DOHH2 (cell line): ENCODE measurements at regions not wholly inside any gene's neighbourhood (a gene's known extent, or its start where the extent isn't known, plus 50 kb on each side); places are given as distances from the start of the nearest gene placed in this dataset.
"Not testable (repeated sequence)": the region's sequence is repeated elsewhere in the genome, so short reads cannot be mapped to it uniquely, and the experiment has no call there.

ENCODE experiments used
- H3F3A ChIP-seq: fragments of 200-600 bp; sonication (generic), shearing (Covaris generic); 2 replicates; pipeline ENCODE4 v1.6.0; 2016; ENCODE audit warnings: antibody characterized with exemption, mild to moderate bottlenecking; ENCODE audit not compliant: control insufficient read depth, insufficient read depth
- H3K27ac ChIP-seq: fragments of 200-600 bp; sonication (generic); 2 replicates; pipeline ENCODE4 v1.5.1; 2014; ENCODE audit warnings: low read depth, mild to moderate bottlenecking, low read length, moderate library complexity
- H3K27me3 ChIP-seq: fragments of 200-600 bp; sonication (generic); 2 replicates; pipeline ENCODE4 v1.6.1; 2014; ENCODE audit warnings: mild to moderate bottlenecking, low read length, mixed read lengths; ENCODE audit not compliant: control insufficient read depth
- H3K36me3 ChIP-seq: fragments of 200-600 bp; sonication (generic); 2 replicates; pipeline ENCODE4 v1.6.1; 2014; ENCODE audit warnings: mild to moderate bottlenecking, low read length, moderate library complexity, mixed read lengths; ENCODE audit not compliant: control insufficient read depth
- H3K4me1 ChIP-seq: fragments of 200-600 bp; sonication (generic); 2 replicates; pipeline ENCODE4 v1.6.1; 2014; ENCODE audit warnings: mild to moderate bottlenecking, low read length, mixed read lengths; ENCODE audit not compliant: control insufficient read depth
- H3K4me2 ChIP-seq: fragments of 200-600 bp; sonication (generic); 2 replicates; pipeline ENCODE4 v1.6.0; 2014; ENCODE audit warnings: mild to moderate bottlenecking, low read length, moderate library complexity
- H3K4me3 ChIP-seq: fragments of 200-600 bp; sonication (generic); 2 replicates; pipeline ENCODE4 v1.5.1; 2014; ENCODE audit warnings: mild to moderate bottlenecking, low read length, mixed read lengths
- H3K79me2 ChIP-seq: fragments of 200-600 bp; sonication (generic); 2 replicates; pipeline ENCODE4 v1.6.1; 2014; ENCODE audit warnings: mild to moderate bottlenecking, low read length, mixed read lengths; ENCODE audit not compliant: control insufficient read depth
- H3K9me2 ChIP-seq: fragments of 200-600 bp; sonication (generic); replicated peaks from 2 replicates; pipeline ENCODE4 v1.6.1; 2014; ENCODE audit warnings: mild to moderate bottlenecking, low read length, mixed read lengths; ENCODE audit not compliant: control insufficient read depth
- H3K9me3 ChIP-seq: fragments of 200-600 bp; sonication (generic); 2 replicates; pipeline ENCODE4 v1.6.1; 2014; ENCODE audit warnings: antibody characterized with exemption, low read length, mixed read lengths; ENCODE audit not compliant: control insufficient read depth, insufficient read depth
- H4K20me1 ChIP-seq: fragments of 200-600 bp; sonication (generic); 2 replicates; pipeline ENCODE4 v1.6.0; 2014; ENCODE audit warnings: low read depth, mild to moderate bottlenecking, antibody characterized with exemption, low read length, moderate library complexity; ENCODE audit not compliant: control insufficient read depth, insufficient read depth
- EZH2phosphoT487 ChIP-seq: fragments of 200-600 bp; sonication (generic); IDR thresholded peaks from 2 replicates; pipeline ENCODE4 v1.6.1; 2017; ENCODE audit warnings: borderline replicate concordance, mild to moderate bottlenecking, antibody characterized with exemption, low read length, moderate library complexity, mixed read lengths
- TF ChIP-seq, protein P1 (sequence below): fragments of 200-600 bp; sonication (generic); IDR thresholded peaks from one replicate; pipeline ENCODE4 v1.5.1; 2014; ENCODE audit warnings: antibody characterized with exemption, mild to moderate bottlenecking, low read depth, low read length; ENCODE audit not compliant: poor library complexity, severe bottlenecking

DNA sequence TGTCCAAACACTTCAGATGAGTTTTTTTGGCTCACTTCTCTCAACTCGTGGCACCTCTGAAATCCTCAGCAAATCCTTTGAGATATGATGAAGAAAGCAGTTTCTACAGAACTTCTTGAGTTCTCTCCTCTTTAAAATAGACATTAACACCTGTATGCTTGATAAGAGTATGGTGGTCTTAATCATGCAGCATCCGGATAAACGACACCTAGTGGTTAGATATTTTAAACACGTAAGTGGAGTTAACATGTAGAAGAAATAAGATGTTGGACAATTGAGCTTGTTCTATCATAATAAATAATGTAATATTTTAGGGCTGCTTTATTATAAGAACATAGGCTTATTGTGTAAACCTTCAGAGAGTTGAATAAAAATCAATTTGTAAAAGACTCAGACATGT lies 324.8 kb downstream of the CYLC2 start:
- H3K27me3 ChIP-seq: no peaks in the 10 kb centered on the region
- H3K36me3 ChIP-seq: no peaks in the 10 kb centered on the region
- no peak overlapping the region for H3K4me3 ChIP-seq
- H3K4me1 ChIP-seq: no peaks in the 10 kb centered on the region
- no peaks in the 10 kb centered on the region for H3K9me2 ChIP-seq
- no peaks in the 10 kb centered on the region for H3K9me3 ChIP-seq
- H3K79me2 ChIP-seq: no peaks in the 10 kb centered on the region
- H4K20me1 ChIP-seq: no peaks in the 10 kb centered on the region
- H3K4me2 ChIP-seq: no peak overlapping the region
- no peaks in the 10 kb centered on the region for H3F3A ChIP-seq
- TF ChIP-seq EZH2phosphoT487: no peak
- TF ChIP-seq, protein P1, sequence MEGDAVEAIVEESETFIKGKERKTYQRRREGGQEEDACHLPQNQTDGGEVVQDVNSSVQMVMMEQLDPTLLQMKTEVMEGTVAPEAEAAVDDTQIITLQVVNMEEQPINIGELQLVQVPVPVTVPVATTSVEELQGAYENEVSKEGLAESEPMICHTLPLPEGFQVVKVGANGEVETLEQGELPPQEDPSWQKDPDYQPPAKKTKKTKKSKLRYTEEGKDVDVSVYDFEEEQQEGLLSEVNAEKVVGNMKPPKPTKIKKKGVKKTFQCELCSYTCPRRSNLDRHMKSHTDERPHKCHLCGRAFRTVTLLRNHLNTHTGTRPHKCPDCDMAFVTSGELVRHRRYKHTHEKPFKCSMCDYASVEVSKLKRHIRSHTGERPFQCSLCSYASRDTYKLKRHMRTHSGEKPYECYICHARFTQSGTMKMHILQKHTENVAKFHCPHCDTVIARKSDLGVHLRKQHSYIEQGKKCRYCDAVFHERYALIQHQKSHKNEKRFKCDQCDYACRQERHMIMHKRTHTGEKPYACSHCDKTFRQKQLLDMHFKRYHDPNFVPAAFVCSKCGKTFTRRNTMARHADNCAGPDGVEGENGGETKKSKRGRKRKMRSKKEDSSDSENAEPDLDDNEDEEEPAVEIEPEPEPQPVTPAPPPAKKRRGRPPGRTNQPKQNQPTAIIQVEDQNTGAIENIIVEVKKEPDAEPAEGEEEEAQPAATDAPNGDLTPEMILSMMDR: peak; percentile 56
- no peak overlapping the region for H3K27ac ChIP-seq

DNA sequence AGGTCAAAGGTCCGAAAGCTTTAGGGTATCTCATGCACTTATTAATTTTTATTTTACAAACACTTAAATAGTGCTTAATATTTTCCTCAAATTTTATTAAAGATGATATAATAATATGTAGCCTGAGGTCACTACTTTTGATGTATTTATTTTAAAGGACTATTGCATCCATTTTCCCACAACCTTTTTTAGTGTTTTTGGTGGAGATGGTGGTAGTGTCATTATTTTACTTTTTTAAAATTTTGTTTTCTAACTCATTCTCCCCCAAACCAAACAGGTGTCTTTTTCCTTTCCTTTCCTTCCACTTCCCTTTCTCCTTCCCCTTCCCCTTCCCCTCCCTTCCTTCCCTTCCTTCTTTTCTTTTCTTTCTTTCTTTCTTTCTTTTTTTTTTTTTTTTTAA lies 328.6 kb downstream of the CYLC2 start:
- H3K27me3 ChIP-seq: no peaks in the 10 kb centered on the region
- no peaks in the 10 kb centered on the region for H3K79me2 ChIP-seq
- no peaks in the 10 kb centered on the region for H3K36me3 ChIP-seq
- no peaks in the 10 kb centered on the region for H3K4me1 ChIP-seq
- H3K4me3 ChIP-seq: no peak overlapping the region
- no peaks in the 10 kb centered on the region for H3K9me2 ChIP-seq
- H3K9me3 ChIP-seq: no peaks in the 10 kb centered on the region
- no peak overlapping the region for H3K27ac ChIP-seq
- no peaks in the 10 kb centered on the region for H3F3A ChIP-seq
- H4K20me1 ChIP-seq: no peaks in the 10 kb centered on the region
- H3K4me2 ChIP-seq: no peak overlapping the region
- TF ChIP-seq, protein P1: no peak
- no peak for TF ChIP-seq EZH2phosphoT487

DNA sequence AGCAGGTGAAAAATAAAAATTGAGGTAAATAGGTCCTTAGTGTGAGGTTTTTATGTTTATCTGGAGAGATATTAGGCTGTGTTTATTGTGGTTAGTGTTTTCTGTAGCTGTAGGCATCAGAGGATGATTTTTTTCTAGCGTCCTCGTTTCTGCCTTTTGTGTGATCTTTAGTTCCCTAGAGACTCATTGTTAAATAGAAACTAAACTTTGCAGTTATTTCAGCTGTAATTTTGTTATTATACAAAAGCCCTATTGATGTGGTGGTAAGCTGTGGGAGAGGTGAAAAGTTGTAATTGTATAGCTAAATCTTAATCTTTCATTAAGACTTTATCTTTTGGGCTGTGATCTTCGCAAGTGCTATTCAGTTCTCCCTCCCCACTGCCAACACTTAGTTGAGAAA lies 340.3 kb downstream of the CYLC2 start:
- Histone ChIP-seq H3K36me3 (no peaks in the 10 kb centered on the region), H3K27me3 (no peaks in the 10 kb centered on the region), H3K9me3 (no peaks in the 10 kb centered on the region), H3K4me1 (no peaks in the 10 kb centered on the region), H3F3A (no peaks in the 10 kb centered on the region), H3K27ac (no peak overlapping the region), H4K20me1 (no peaks in the 10 kb centered on the region), H3K79me2 (no peaks in the 10 kb centered on the region), H3K9me2 (no peaks in the 10 kb centered on the region), H3K4me3 (no peak overlapping the region), H3K4me2 (no peak overlapping the region)
- no peak for TF ChIP-seq EZH2phosphoT487
- TF ChIP-seq, protein P1: no peak

DNA sequence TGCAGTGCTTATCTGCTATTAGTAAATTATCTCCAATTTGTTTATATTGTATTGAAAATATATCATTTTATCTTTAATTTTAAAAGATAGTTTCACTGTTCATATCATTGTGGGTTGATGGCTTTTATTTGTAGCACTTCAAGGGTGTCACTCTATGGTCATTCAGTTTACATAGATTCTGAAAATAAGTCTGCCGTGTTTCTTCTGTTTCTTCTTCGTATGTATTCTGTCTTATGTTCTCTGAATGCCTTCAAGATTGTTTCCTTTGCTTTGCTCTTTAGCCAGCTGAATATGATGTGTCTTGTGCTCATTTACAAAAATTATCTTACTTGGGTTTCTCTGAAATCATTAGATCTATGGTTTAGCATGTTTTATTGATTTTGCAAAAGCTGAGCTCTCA lies 359.9 kb downstream of the CYLC2 start:
- Histone ChIP-seq H3F3A (no peaks in the 10 kb centered on the region), H3K4me2 (no peak overlapping the region), H3K36me3 (no peaks in the 10 kb centered on the region), H3K9me3 (no peaks in the 10 kb centered on the region), H3K79me2 (no peaks in the 10 kb centered on the region), H3K9me2 (no peaks in the 10 kb centered on the region), H3K4me3 (no peak overlapping the region), H3K4me1 (no peaks in the 10 kb centered on the region), H4K20me1 (no peaks in the 10 kb centered on the region), H3K27me3 (no peaks in the 10 kb centered on the region), H3K27ac (no peak overlapping the region)
- no peak for TF ChIP-seq EZH2phosphoT487
- TF ChIP-seq, protein P1: no peak

DNA sequence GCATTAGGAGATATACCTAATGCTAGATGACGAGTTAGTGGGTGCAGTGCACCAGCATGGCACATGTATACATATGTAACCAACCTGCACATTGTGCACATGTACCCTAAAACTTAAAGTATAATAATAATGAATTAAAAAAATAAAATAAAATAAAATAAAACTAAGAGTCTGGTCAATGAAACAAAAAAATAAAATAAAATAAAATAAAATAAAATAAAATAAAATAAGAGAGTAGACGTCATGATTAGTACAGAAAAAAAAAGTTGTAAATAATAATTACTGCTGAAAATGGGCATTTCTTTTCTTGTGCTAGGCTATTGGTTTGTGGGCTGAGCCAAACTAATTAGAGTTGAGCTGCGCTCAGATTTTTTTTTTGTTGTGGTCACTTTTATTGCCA lies 362.8 kb downstream of the CYLC2 start:
- H3K79me2 ChIP-seq, H3K4me2 ChIP-seq, H3K27ac ChIP-seq, H3K4me1 ChIP-seq, H3K27me3 ChIP-seq, H3K9me2 ChIP-seq, H3K36me3 ChIP-seq, H3K9me3 ChIP-seq, H4K20me1 ChIP-seq, H3F3A ChIP-seq, H3K4me3 ChIP-seq: not testable (repeated sequence)
